GM21381 (cell line): ENCODE measurements at regions not wholly inside any gene's neighbourhood (a gene's known extent, or its start where the extent isn't known, plus 50 kb on each side); places are given as distances from the start of the nearest gene placed in this dataset.

Experiments
- ATAC-seq: cut with Tn5 transposase; IDR thresholded peaks from one replicate; pipeline ENCODE4 v1.9.1; 2021; ENCODE audit warnings: mild to moderate bottlenecking, moderate library complexity; ENCODE audit not compliant: unreplicated experiment

DNA sequence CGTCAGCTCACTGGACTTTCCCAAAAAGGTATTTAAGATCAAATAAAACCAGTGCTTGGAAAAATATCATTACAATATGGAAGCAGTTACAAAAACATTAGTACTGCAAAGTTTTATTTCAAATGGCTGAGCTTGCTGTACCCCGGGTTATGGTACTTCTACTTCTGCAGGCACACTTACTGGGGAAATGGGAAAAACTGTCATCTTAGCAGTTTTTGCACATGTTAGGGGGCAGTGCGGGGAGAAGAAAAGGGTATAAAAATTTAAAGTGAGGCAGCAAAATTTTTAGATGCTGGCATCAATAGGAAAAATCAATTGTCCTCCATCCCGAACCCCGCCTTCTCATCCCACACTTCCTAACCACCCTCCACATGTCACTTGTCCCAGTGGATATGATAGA lies 133.4 kb downstream of the ATG4C start:
- ATAC-seq = no peak

DNA sequence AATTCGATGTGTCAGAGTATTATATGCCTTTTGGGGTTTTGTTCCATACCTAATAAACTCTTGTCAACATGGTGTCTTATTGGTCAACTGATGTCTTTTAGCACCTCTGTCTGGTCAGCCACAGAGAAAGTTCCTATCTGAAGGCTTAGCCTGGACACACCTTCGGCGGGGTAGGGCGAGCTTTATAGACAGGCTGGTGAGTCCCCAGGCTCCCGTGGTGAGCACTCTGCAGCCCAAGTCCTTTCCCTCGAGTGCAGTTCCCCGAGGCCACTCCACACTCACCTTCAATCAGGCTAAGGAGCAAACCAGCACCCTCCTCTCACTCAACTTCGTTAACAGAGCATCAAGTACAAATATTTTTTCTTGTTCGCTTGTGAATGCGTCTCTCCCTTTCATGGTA lies 133.9 kb downstream of the ATG4C start:
- ATAC-seq = no peak

DNA sequence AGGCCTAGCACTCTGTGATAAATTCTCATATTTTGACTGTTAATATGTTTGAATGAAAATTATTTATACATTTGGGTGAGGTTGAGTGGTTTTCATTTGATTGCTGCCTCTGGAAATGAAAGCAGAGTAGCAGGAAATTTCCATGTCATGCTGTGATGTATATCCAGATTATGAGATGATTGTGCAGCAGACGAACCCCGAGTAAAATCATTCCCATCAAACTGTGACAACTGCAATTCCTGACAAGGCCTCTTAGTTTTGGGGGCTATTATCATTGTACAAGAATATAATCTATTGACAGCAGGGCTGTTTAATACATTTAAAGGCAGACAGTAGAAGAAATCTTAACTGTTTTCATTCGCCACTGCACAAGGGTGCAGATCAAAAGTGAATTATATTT lies 134.8 kb downstream of the ATG4C start:
- no peak for ATAC-seq

DNA sequence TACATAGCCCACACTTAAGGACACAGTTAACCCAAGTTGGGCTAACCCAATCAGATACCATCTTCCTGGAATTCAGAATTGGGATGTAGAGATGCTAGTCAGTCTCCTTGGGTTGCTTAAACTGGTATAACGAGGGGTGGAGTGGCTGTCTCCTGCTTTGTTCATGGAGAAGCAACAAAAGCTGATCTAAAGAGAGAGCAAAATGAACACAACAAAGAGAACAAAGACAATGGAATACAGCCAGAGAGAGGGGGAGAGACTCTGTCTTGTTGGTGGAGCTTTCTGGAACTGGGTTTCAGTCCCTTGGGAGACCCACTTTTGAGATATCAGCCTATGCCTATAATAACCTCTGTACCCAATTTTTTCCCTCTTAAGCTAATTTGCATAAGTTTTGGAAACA lies 138.1 kb downstream of the ATG4C start:
- ATAC-seq = no peak

DNA sequence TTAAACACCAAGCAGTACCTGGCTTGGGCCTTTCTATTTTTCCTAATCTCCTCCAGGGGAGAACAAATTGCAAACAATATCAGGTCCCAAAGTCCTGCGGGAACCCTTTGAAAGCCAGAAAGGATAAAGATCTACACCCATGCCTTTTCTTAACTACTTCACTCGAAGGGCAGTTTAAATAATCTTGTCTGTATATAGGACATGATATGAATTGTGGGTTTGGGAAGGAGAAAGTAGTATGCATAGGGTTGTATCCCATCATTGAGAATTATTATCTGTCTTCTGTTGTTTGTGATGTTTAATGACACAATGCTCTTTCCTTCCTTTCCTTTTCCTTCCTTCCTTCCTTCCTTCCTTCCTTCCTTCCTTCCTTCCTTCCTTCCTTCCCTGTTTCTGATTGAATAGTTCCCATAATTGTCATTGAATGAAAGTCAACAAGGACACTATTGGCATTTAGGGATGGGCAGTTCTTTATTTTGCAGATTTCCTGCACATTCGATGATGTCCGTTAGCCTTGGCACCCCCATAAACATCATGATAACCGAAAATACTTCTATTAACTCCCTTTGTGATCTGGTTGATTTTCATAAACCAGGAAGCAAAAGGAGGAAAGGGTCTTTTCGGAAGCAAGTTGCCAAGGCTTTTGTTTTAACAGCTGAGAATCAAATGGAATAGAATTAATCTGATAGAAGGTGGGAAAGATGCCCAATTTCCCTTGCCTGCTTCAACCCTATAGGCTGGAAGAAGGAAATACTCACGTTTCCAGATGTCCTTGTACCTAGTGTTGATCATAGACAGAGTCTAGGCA lies 141.3 kb downstream of the ATG4C start:
- ATAC-seq = no peak

DNA sequence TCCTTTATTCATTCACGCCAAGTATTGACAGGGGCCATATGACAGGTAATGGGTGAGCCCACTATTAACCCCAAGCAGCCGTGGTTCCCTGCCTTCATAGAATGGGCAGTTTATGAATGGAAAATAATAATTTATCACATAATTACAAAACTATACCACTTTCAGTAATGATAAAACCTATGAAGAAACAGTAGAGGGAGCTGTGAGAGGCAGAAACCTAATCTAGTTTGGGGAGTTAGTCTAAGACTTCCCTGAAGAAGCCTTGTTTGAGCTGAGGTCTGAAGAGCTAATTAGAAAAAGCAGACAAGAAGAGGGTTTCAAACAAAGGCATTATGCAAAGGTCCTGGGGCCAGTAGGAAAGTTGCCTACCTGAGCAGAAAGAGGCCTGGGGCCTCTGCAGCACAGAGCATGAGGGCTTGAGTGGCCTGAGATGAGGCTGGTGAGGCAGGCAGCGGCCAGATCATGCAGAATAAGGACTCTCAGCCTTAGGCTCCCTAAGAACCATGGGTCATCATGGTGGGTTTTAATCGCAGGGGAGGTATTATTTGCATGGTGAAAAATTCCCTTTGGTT lies 142.8 kb downstream of the ATG4C start:
- no peak for ATAC-seq

DNA sequence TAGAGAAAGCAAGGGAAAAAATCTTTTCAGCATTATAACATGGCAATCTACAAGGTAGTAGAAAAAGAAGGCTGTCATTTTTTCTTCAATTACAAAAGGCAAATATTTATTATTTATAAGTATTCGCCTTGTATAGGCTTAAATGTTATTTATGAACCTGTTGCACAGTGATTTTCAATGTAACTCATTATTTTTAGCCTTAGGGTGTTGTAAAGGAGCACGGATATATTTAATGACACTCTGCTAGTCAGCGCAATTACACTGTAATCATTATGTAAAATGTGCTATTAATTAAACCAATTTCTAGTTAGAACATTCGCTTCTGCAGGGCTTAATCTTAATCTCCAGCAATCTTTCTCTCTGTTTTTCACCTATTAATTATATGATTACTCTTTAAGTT lies 145.0 kb downstream of the ATG4C start:
- ATAC-seq = no peak

DNA sequence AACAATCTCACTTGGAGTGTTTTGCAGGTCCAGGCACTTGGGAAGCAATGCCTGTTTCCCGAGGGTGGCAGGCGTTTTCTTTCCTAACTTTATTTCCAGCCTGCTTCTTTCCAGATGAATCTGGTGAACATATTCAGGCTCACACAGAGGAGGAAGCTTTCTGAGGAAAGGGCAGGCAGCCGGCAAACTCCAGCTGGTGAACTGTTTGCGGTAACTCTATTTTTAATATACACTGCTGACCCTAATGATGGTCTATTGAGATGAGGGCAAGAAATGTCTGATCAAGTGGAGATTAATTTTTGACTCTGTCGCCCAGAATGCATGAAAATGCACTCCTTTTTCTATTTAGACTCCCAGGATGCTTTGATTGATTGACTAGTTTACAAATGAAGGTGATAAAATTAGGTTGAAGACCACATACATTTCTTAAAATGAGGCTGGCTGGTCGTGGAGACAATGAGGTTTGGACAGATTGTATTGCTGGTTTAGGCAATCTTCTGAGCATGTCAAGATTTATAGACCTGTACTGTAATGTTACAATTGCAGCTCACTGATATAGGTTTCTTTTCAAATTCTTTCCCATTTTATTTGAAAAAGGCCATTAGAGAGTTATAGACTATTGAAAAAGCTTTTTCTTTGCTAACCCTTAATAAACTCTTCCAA lies 153.8 kb downstream of the ATG4C start:
- ATAC-seq = no peak

- ATAC-seq = no peak
Observed at GRCh38 chr1:62941780-62942179, 157.8 kb downstream of the ATG4C start.

- no peak for ATAC-seq
Observed at GRCh38 chr1:62946511-62946910, 162.6 kb downstream of the ATG4C start.

- ATAC-seq = no peak
Observed at GRCh38 chr1:62951428-62951827, 167.5 kb downstream of the ATG4C start.

DNA sequence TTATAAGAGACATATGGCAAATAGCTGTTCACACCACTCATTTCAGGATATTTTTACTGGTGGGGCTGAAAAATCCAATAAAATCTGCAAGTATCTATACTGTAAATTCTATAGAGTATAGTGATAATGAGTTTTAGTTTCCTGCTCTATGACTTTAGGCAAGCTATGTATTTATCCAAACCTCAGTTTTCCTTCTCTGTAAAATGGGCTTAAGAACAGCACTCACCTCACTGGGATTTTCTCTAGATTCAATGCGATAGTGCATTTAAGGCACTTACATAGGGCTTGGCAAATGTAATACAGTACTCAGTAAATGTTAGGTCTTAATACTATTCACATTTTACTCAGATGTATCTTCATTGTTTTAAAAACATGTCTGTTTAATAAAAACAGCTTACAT lies 168.7 kb downstream of the ATG4C start:
- ATAC-seq = no peak

DNA sequence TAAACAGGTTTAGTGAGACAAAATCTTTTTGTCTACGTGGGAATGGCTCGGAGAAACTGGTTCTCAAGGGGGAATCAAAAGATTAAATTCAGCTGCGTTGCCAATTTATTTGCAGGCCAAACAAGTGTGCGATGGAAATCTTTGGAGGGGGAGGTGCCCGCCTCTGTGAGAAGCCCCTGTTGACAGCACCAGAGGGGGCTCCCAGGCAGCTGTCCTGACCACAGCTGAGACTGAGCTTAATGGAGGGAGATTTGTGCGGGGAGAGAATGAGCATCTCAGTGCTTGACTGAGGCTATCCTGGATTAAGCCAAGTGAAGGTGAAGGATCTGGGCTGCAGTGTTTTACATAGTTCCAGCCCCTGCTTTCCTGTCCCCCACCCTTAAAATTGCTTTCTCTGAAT lies 169.7 kb downstream of the ATG4C start:
- ATAC-seq = no peak

GRCh38 chr1:62954758-62955157 lies 170.8 kb downstream of the ATG4C start:
- ATAC-seq = no peak

DNA sequence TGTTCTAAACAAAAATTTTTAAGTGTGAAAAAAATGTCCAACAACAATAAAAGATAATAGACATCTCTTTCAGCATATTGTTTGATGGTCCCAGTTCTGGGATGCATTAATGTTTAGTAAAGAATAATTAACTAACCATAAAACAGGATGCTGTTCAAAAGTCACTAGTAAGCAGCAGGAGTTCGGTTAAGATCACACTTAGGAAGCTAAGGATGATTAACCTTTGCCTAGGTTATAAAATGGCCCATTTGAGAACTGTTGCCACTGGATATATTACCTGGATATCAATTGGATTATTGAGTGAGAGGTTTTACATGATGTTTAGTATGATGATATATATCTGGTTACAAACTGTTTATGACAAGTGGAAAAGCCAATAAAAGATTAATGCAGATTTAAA lies 171.7 kb downstream of the ATG4C start:
- ATAC-seq = no peak

DNA sequence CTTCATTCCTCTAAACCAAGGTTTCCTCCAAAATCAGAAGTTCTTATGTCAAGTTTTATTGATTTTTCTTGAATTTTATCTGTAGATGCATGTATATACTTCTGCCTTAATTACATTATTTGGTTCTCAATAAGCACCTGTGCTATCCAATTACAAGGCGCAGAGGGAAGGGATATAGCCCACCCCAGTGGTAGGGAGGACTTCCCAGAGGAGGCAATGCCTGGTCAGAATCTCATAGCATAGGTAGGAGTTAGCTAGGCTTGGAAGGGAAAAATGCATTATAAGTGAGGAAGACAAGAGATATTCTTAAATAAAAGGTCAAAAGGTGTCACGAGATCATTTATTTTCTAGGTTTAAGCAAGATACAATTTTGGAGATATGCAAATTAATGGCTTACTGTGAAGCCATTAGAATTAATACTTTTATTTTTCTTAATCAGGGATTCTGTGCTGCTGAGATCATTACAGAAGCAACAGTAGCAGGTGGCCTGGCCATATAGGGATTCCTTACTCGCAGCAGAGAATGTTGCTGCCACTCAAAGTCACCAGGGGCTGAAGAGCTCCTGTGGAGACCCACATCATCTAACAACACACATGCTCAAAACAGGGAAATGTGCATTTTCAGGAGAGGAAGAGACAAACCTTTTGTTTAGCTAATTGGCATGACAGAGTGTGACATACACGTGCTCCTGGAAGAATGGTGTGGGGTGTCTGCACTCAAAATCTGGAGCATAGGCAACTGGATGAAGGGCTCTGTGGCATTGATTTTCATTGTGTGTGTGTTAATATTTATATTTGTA lies 178.3 kb downstream of the ATG4C start:
- ATAC-seq = no peak

GRCh38 chr1:62962901-62963776 lies 179.2 kb downstream of the ATG4C start:
- no peak for ATAC-seq

GRCh38 chr1:62964141-62964540 lies 180.2 kb downstream of the ATG4C start:
- no peak for ATAC-seq

GRCh38 chr1:62967031-62967430 lies 183.1 kb downstream of the ATG4C start:
- no peak for ATAC-seq

DNA sequence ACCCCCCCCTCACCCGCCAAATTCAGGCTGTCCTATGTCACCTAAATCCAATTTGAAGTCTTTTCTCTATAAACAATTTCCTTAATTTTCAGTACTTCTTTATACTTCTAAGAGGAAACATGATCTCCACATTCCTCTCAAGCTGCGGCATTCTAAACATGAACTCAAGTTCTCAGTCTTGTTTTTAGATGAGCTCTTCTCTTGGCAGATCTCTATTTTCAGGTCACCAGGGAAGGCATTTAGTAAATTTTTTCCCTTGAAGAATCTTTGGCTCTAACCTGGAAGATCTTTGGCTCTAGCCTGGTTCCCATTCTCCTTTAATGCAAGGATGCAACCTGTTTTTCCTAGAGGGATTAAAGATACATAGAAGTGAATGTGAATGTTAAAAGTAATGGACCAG lies 193.4 kb downstream of the ATG4C start:
- ATAC-seq = no peak

DNA sequence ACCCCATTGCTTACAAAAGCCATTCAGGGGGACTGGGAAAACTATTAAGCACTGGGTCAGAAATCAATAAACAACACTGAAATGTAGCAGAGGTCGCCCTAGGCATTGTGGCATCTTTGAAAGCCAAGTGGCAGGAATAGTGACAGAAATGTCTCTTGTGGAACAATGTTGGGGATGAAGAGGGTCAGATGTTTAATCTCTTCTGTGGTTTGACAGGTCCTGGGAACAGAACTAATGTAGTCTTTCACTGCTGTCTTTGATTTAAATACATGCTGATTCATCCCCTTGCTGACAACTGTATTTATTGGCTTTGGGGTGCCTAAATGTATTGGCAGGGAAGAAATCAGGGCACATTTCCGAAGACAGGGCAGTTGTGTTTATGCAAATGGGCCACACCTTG lies 194.8 kb downstream of the ATG4C start:
- ATAC-seq = no peak
